NCI-H2196 (cell line): ENCODE measurements at regions not wholly inside any gene's neighbourhood (a gene's known extent, or its start where the extent isn't known, plus 50 kb on each side); places are given as distances from the start of the nearest gene placed in this dataset.
"Not testable (repeated sequence)": the region's sequence is repeated elsewhere in the genome, so short reads cannot be mapped to it uniquely, and the experiment has no call there.

Experiments used
- DNase-seq: peaks from one replicate; lab custom pipeline; 2025; ENCODE audit not compliant: unreplicated experiment; lab: John Stamatoyannopoulos, UW

DNA sequence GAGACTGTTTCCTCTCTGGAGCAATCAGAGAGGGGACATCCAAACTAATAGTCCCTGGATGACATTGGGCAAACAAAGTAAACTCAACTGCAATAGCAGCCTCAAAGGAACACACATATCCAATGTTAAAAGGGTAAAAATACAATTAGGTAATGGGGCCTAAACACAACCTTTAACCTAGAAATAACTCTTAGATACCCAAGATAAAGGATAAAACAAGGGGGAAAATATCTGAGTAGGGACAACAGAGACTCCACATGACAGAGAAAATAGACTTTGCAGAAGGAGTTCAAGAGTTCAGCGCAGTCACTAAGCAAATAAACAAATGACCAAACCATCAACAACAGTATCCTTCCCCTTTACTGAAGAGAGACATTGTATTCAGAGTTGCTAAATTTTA is 149.3 kb downstream of the FBXO4 start:
- no peak for DNase-seq

DNA sequence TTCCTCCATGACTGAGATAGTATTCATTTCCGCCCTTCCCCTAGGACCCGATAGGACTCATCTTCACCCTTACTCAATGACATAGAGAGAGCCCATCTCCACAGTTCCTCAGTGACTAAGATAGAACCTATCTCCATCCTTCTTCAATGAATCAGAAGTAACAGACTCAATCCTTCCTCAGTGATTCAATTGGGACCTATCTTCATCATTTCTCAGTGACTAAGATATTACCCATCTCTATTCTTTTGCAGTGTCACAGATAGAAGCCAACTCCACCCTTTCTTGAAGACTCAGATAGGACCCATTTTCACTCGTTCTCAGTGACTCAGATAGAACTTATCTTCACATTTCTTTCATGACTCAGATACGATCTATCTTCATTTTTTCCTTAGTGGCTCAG is 164.6 kb downstream of the FBXO4 start:
- no peak for DNase-seq

DNA sequence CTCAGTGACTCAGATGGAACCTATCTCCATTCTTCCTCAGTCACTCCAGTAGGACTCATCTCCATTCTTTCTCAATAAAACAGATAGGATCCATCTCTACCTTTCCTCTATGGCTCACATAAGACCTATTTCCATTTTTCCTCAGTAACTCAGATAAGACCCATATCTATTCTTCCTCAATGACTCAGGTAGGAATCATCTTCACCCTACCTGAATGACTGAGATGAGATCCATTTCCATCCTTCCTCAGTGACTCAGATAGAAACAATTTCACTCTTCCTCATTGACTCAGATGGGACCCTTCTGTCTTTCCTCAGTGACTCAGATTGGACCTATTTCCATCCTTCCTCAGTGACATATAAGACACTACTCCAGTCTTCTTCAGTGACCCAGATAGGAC is 165.1 kb downstream of the FBXO4 start:
- DNase-seq: no peak

DNA sequence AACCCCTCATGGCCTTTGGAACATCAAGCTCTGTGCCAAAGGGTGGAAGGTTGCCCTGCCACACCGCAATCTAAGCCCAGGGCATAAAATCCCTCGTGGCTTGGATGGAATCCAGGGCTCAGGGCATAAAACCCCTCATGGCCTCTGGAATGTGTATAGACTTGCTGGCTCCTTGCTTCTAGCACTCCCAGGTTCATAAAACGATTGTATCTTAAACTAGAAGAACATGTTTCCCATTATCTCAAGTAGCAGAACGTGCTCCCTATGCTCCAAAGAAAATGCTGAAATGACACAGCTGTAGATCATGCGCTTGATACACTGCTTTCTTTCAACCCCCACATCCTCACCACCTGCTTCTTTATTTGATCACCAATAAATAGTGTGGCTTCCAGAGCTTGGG is 174.8 kb downstream of the FBXO4 start:
- not testable (repeated sequence) for DNase-seq

DNA sequence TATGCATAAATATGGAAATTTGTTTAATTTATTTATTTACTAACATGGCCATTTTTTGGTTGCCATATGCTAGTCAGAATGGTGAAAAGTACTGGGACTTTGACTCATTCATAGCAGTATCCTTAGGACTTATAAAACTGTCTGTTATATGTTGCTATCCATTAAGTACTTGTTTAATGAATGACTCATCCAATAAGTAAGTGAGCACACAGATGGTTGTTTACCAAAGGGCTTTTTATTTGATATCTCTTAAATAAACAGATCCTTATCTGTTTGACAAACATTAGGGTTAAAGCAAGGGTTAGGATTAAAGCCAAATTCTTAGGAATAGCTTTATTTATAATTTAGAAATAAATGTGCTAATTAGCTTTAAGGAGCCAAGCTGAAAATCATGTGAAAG is 183.4 kb downstream of the FBXO4 start:
- DNase-seq: peak; percentile 28

DNA sequence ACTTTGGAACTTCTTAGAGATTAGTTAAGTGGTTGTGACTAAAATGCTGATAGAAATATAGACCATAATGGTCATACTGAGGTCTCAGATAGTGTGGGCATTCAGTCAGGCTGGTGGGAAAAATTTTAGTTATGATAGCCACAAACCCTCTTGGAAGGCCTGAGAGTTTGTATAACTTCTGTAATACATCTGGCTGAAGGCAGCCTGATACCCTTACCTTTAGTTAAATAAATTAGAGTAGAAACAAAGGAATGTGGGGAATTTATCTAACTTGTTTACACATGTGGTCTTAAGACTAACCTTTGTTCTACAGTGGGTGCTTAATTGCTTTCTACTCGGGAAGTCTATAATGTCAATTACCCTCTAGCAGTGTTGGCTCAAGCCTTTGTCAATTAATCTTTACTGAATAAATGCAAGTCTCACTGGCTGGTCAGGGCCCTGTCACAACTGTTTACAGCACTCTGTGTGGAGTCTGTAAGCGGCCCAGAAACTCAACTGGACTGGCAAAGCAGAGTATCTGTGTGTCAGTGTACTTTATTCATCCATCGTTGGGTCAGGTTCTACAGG is 184.0 kb downstream of the FBXO4 start:
- DNase-seq: no peak

DNA sequence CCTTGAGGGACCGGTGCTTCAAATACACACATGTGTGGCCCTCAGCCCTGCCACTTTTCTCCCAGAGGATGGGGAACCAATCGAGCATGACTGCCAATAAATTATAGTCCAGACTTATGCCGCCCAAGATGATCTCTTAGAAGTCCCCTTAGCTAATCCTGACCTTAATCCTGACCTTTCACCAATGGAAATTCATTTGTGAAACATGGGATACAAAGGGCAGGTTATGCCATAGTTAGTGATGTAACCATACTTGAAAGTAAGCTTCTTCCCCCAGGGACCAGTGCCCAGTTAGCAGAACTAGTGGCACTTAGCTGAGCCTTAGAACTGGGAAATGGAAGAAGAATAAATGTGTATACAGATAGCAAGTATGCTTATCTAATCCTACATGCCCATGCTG is 190.6 kb downstream of the FBXO4 start:
- DNase-seq: not testable (repeated sequence)

DNA sequence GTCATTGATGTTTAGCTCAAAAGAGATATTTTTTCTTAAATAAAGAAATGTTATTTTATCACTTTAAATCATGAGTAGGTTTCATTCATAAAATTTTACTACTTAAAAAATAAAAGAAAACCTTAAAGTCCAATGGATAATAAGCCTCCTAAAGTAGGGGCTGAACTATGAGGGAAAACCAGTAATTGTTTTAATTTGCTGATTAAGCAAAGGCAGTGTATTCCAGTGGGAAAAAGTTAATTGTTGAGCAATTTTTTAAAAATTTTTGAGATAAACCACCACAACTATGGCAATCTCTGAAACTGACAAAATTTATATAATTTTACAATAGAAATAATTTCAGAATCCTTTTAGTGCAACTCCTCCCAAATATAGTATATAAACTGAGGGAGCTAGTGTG is 195.0 kb downstream of the FBXO4 start:
- DNase-seq: no peak

DNA sequence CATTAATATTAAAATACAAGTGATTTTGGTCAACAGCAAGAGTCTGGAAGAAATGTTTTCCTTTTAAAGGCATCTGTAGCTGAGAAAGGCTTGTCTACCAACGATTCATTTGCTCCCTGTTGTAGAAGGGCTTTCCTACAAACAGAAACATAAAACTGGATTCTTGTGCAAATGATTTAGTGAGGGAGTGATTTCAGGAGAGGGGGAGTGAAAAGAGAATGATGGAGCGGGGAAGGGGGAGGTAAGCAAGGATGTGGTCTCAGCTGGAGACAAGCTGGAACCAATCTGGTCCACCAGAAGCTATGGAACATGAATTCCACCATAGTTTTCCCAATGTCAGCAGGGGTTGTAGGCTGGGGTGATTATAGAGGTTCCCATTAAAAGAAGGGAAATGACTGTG is 196.3 kb downstream of the FBXO4 start:
- DNase-seq: no peak

DNA sequence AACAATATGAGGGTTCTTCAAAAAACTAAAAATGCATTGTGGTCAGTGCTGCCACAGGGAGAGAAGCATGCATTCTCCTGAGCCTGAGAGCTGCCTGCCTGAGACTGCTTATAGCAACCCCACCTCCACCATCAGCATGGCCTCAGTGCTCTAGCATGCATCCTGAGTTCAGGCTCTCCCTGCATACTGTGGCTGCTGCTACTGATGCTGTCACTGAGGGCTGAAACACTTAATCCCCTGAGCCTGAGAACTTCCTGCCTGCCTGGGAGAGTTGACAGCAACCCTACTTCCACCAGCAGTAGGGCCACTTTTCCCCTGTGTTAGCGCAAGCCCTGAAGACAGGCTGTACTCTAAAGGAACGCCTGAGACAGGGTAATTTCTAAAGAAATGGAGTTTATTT is 206.0 kb downstream of the FBXO4 start:
- DNase-seq: no peak

DNA sequence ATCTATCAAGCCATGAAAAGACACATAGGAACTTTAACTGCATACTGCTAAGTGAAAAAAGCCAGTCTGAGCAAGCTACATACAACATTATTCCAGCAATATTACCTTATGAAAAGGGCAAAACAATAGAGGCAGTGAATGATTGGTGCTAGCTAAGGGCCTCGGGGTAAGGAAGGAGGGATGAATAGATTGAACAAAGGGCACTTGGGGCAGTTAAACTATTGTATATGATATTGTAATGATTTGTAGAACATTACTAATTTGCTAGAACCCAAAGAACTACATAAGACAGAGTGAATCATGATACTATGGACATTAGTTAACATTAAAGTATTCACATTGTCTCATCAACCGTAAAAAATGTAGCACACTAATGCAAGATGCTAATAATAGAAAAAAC is 218.3 kb downstream of the FBXO4 start:
- no peak for DNase-seq

DNA sequence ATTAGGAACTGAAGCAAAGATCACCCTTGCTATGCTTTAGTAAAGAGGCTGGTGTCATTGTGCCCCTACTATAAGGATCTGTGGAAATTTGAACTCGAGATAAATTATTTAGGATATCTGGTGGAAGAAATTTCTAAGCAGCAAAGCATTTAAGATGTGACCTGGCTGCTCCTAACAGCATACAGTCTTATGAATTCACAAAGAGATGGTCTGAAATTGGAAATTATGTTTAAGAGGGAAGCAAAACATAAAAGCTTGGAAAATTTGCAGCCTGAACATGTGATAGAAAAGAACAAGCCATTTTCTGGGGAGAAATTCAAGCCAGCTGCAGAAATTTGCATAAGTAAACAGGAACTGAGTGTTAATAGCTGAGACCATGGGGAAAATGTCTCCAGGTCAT is 223.7 kb downstream of the FBXO4 start:
- DNase-seq: no peak

DNA sequence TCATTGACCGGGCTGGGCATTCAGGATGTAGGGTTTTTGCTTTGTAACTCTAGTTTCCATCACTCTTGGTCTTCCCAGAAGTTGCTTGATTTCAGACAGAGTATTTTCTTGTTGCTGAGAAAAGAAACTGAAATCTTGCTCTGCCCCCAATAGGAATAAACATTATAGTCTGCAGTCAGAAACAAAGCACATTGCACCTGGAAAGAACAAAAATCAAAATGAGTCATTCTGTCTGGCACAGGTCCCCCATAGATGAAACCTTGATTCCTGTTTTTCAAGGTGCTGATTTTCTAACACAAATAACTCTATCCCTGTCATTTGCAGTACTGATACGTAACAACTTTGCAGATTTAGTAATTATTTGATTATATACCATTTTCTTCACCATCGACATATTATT is 232.1 kb downstream of the FBXO4 start:
- DNase-seq: no peak

DNA sequence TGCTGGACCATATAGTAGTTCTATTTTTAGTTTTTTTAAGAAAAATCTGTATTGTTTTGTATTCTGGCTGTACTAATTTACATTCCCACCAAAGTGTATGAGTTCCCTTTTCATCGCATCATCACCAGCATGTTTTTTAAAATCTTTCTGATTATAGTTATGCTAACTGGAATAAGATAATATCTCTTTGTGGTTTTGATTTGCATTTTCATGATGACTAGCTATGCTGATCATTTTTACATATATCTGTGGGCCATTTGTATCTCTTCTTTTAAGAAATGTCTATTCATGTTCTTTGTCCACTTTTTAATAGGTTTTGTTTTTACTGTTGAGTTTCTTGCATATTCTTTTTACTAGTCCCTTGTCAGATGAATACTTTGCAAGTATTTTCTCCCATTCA is 238.0 kb downstream of the FBXO4 start:
- no peak for DNase-seq

DNA sequence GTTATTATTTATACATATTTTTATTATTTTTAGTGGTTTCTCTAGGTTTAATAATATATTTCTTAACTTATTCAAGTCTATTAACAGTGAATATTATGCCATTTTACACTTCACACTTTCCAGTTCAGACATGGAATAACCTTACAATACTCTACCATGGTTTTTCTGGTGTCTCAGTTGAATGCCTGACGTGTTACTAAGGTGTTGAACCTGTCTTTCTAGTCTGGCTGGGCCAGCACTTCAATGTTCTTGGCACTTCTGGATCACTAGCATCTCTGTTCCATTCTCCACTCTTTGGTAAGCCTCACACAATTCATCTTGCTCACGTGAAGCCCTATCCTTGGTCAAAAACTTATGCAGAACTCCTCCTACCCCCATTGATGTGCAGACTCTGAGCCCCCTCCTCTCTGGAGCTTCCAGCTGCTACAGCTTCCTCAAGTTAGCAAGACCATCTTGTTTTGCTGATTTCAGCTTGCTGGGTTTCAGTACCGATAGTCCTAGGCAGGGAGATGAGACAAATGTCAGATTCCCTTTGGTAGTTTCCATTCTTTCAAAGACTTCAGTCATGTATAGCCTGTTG is 243.1 kb downstream of the FBXO4 start:
- no peak for DNase-seq

DNA sequence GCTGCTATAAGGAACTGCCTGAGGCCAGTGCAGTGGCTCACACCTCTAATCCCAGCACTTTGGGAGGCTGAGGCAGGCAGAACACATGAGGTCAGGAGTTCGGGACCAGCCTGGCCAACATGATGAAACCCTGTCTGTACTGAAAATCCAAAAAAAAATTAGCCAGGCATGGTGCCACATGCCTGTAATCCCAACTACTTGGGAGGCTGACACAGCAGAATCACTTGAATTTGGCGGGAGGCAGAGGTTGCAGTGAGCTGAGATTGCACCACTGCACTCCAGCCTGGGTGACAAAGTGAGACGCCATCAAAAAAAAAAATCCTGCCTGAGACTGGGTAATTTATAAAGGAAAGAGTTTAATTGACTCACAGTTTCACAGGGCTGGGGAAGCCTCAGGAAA is 247.1 kb upstream of the GHR start:
- not testable (repeated sequence) for DNase-seq

DNA sequence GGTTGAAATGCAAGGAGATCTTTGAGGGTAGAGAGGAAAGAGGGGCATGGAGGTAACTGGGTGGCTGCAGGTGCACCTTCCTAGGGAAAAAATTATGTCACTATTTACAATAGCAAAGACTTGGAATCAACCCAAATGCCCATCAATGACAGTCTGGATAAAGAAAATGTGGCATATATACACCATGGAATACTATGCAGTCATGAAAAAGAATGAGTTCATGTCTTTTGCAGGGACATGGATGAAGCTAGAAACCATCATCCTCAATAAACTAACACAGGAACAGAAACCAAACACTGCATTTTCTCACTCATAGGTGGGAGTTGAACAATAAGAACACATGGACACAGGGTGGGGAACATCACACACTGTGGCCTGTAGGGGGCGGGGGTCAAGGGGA is 243.4 kb upstream of the GHR start:
- DNase-seq: not testable (repeated sequence)

DNA sequence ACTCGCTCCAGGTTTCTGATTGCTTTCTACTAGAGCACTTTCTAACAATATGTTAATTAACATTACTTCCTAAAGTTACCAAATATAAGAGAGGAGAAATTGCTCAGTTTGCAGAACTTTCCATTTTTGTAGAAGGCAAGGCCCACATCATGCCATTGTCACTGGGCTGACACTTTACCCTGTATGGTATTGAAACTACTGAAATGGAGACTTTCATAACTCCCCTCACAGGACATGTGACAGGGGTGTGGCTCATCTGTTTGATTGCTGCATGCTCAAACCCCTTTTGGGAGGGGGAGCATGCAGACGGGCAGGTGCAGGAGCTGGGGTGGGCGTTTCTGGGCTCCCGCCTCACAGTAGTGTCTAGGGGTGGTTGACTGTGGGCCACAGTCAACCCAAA is 206.3 kb upstream of the GHR start:
- DNase-seq: no peak

DNA sequence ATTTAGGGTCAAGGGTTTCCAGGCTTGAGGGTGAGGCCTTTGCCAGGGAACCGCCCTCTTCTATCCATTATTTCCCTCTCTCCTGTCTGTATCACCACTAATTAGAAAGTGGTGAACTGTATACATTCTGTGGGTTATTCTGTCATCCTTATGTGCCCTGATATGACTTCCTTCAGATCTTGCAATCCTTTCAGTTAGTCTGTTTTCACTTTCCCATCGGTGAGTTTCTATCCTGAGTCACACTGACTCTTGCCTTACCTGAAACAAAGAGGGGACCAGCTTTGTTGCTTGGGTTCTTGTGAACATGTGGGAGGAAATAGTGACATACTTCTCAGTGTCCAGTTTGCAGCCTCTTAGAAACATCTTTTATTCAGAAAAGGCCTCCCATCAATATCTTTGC is 205.4 kb upstream of the GHR start:
- no peak for DNase-seq

DNA sequence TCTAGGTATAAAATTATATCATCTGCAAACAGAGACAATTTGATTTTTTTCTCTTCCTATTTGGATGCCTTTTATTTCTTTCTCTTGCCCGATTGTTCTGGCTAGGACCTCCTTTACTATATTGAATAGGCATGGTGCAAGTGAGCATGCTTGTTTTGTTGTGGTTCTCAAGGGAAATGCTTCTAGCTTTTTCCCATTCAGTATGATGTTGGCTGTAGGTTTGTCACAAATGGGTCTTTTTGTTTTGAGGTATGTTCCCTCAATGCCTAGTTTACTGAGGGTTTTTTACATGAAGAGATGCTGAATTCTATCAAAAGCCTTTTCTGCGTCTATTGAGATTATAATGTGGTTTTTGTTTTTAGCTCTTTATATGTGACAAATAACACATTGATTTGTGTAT is 198.2 kb upstream of the GHR start:
- DNase-seq: no peak

DNA sequence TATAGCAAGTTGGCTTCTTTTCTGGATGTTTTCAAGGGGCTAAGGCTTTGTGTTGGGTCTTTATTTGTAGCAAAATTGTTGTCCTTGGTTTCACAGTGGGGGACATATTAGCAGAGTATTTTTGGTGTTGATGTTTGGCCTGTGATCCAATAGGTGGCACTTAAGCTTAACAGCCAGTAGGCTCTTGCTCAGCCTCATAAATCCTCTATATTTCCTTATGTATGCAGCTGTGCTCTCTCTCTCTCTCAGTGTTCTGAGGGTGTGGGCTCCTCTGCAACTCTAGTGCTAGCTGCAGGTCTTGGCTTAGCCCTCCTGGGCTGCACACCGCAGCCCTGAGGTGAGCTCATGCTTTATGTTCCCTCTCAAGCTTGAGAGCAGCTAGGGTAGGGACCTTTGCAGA is 195.0 kb upstream of the GHR start:
- DNase-seq: no peak

DNA sequence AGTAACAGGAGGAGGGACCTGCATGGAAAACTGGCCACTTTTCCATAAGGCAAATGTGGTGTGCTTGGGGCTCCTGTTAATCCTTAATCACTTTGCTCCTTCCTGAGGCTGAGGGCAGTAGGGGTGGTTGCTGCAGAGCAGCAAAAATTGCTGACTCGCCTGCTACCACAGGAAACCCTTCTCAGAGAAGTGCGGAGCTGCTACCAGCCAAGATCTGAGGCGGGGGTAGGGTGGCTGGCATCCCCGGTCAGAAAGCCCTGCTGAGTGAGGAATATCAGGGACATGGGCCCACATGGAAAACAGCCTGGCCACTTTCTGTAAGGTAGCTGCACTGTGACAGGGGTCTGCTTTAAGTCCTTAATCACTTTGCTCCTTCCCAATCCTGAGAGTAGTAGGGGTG is 192.4 kb upstream of the GHR start:
- DNase-seq: no peak

DNA sequence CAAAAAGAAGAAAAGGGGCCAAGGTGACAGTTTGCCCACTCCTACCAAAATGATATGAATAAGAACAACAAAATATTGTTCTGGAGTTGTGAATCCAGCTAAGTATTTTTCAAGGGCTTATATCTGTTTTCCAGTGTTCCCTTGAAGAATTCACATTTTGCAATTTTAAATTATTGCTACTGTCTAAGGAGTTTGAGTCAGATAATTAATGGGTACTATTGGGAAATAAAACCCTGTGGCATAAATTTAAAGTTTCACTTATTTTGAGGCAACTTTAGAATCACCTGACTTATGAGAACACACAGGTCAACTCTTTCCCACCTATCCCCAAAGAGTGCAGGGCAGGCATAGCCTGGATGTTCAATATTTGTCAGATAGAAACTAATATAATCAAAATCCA is 188.0 kb upstream of the GHR start:
- DNase-seq: no peak

DNA sequence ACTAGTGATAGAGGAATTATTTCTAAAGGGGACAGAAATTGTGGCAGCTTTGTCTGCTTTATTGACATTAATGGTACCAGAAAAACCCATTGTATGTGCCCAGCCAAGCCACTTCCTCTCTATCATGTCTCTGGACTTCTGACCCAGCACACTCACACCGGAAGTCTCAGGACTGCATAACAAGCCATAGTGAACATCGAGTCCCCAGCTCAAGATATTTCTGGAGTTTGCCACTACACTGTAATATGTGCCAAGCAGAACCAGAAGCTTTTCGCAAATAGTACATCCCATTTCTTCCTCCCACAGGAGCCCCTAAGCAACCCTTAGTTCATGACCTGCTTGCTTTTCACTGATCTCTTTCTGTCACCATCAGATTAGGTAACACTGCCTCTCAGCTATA is 187.4 kb upstream of the GHR start:
- DNase-seq: no peak
